ENCODE measurements at regions not wholly inside any gene's neighbourhood (a gene's known extent, or its start where the extent isn't known, plus 50 kb on each side); places are given as distances from the start of the nearest gene placed in this dataset.

GRCh38 chr12:5210179-5210922 lies 166.7 kb downstream of the KCNA5 start:
- Histone ChIP-seq H3K27me3 (ENCODE audit: insufficient read depth, low read depth) (no peaks in the 10 kb centered on the region), H2AFZ (ENCODE audit: low read depth) (no peak overlapping the region), H3K4me2 (no peak overlapping the region), H3K9ac (no peak overlapping the region), H3K79me2 (ENCODE audit: insufficient read depth, low read depth) (no peaks in the 10 kb centered on the region), H3K36me3 (ENCODE audit: insufficient read depth) (no peaks in the 10 kb centered on the region), H3K4me3 (IDR thresholded peaks at IDR 0.05; ENCODE audit: insufficient read depth, low read depth, low read length) (no peak overlapping the region), H3K27ac (no peak overlapping the region), H3K4me1 (ENCODE audit: low read depth, poor library complexity, severe bottlenecking) (no peaks in the 10 kb centered on the region), H4K20me1 (ENCODE audit: insufficient read depth) (no peaks in the 10 kb centered on the region)
- no peak for TF ChIP-seq CTCF (conservative IDR thresholded peaks at IDR 0.05; ENCODE audit: low read depth, low read length)

- no peak overlapping the region for H3K4me2 ChIP-seq
- H4K20me1 ChIP-seq (ENCODE audit: insufficient read depth): no peaks in the 10 kb centered on the region
- H3K4me1 ChIP-seq (ENCODE audit: low read depth, poor library complexity, severe bottlenecking): no peaks in the 10 kb centered on the region
- H3K4me3 ChIP-seq (IDR thresholded peaks at IDR 0.05; ENCODE audit: insufficient read depth, low read depth, low read length): no peak overlapping the region
- TF ChIP-seq CTCF (conservative IDR thresholded peaks at IDR 0.05; ENCODE audit: low read depth, low read length): no peak
- H3K36me3 ChIP-seq (ENCODE audit: insufficient read depth): no peaks in the 10 kb centered on the region
- no peaks in the 10 kb centered on the region for H3K79me2 ChIP-seq (ENCODE audit: insufficient read depth, low read depth)
- no peak overlapping the region for H3K27ac ChIP-seq
- no peaks in the 10 kb centered on the region for H3K27me3 ChIP-seq (ENCODE audit: insufficient read depth, low read depth)
- H2AFZ ChIP-seq (ENCODE audit: low read depth): no peak overlapping the region
- no peak overlapping the region for H3K9ac ChIP-seq
Observed at GRCh38 chr12:5210923-5211290, 167.2 kb downstream of the KCNA5 start.

GRCh38 chr12:5213336-5213735 lies 169.7 kb downstream of the KCNA5 start:
- H3K36me3 ChIP-seq (ENCODE audit: insufficient read depth): no peaks in the 10 kb centered on the region
- no peaks in the 10 kb centered on the region for H4K20me1 ChIP-seq (ENCODE audit: insufficient read depth)
- no peak overlapping the region for H3K27ac ChIP-seq
- no peak for TF ChIP-seq CTCF (conservative IDR thresholded peaks at IDR 0.05; ENCODE audit: low read depth, low read length)
- no peak overlapping the region for H2AFZ ChIP-seq (ENCODE audit: low read depth)
- no peaks in the 10 kb centered on the region for H3K79me2 ChIP-seq (ENCODE audit: insufficient read depth, low read depth)
- no peak overlapping the region for H3K4me3 ChIP-seq (IDR thresholded peaks at IDR 0.05; ENCODE audit: insufficient read depth, low read depth, low read length)
- H3K9ac ChIP-seq: no peak overlapping the region
- H3K4me1 ChIP-seq (ENCODE audit: low read depth, poor library complexity, severe bottlenecking): peaks cover 8% of the 10 kb centered on the region
- H3K4me2 ChIP-seq: no peak overlapping the region
- H3K27me3 ChIP-seq (ENCODE audit: insufficient read depth, low read depth): no peaks in the 10 kb centered on the region

- Histone ChIP-seq H3K27ac (no peak overlapping the region), H2AFZ (ENCODE audit: low read depth) (no peak overlapping the region), H3K4me3 (IDR thresholded peaks at IDR 0.05; ENCODE audit: insufficient read depth, low read depth, low read length) (no peak overlapping the region), H4K20me1 (ENCODE audit: insufficient read depth) (no peaks in the 10 kb centered on the region), H3K36me3 (ENCODE audit: insufficient read depth) (no peaks in the 10 kb centered on the region), H3K27me3 (ENCODE audit: insufficient read depth, low read depth) (no peaks in the 10 kb centered on the region), H3K4me1 (ENCODE audit: low read depth, poor library complexity, severe bottlenecking) (peaks cover 8% of the 10 kb centered on the region), H3K79me2 (ENCODE audit: insufficient read depth, low read depth) (no peaks in the 10 kb centered on the region), H3K9ac (no peak overlapping the region), H3K4me2 (no peak overlapping the region)
- no peak for TF ChIP-seq CTCF (conservative IDR thresholded peaks at IDR 0.05; ENCODE audit: low read depth, low read length)
Observed at GRCh38 chr12:5213990-5214389, 170.3 kb downstream of the KCNA5 start.
